Ascending aorta (tissue), 2 donors: ENCODE measurements at regions not wholly inside any gene's neighbourhood (a gene's known extent, or its start where the extent isn't known, plus 50 kb on each side); places are given as distances from the start of the nearest gene placed in this dataset.

Experiments
- DNase-seq, 2 donors: peaks; one replicate each; pipeline ENCODE4 v3.0.0-alpha.2; 2019; ENCODE audit warnings: low spot score in 2 of 2
- H3K27ac ChIP-seq, 2 donors: fragments of 200-600 bp; sonication (generic); one replicate each; pipeline ENCODE4 v1.5.1; 2016 to 2017; ENCODE audit warnings: mild to moderate bottlenecking in 1 of 2
- H3K27me3 ChIP-seq: fragments of 200-600 bp; sonication (generic); one replicate; pipeline ENCODE4 v1.5.1; 2017
- H3K36me3 ChIP-seq, 2 donors: fragments of 200-600 bp; sonication (generic); one replicate each; pipeline ENCODE4 v1.5.1; 2016
- H3K4me1 ChIP-seq, 2 donors: fragments of 200-600 bp; sonication (generic); one replicate each; pipeline ENCODE4 v1.5.1; 2016 to 2017; ENCODE audit warnings: mild to moderate bottlenecking in 1 of 2
- H3K4me3 ChIP-seq, 2 donors: fragments of 200-600 bp; sonication (generic); one replicate each; pipeline ENCODE4 v1.5.1; 2016 to 2017; ENCODE audit warnings: mild to moderate bottlenecking in 1 of 2
- H3K9me3 ChIP-seq, 2 donors: fragments of 200-600 bp; sonication (generic); one replicate each; pipeline ENCODE4 v1.5.1; 2016
- CTCF ChIP-seq, 3 experiments: fragments of 200-600 bp in 2 of 3; fragments of 450-650 bp in 1 of 3; sonication (generic) in 2 of 3; IDR thresholded peaks; one replicate each; pipeline ENCODE4 v1.5.1; 2016 to 2019; ENCODE audit warnings: antibody characterized with exemption in 3 of 3, mild to moderate bottlenecking in 1 of 3, moderate library complexity in 1 of 3
- intact Hi-C: fragments of 100-400 bp; cut with DNase I; formaldehyde crosslinking; loops from one replicate; pipeline ENCODE4 v1.15.1; 2023

- no peak for DNase-seq
- no peak overlapping the region for H3K27ac ChIP-seq
- no peak for TF ChIP-seq CTCF (IDR thresholded peaks at IDR 0.05)
- H3K9me3 ChIP-seq, result no peaks in the 10 kb centered on the region
- intact Hi-C loops, result no loop called here
- no peaks in the 10 kb centered on the region for H3K36me3 ChIP-seq
- no peak overlapping the region for H3K4me3 ChIP-seq
- no peaks in the 10 kb centered on the region for H3K4me1 ChIP-seq
- no peaks in the 10 kb centered on the region for H3K27me3 ChIP-seq
These were observed 826.5 kb upstream of the PIK3C3 start for GRCh38 chr18:41128545-41128944.

GRCh38 chr18:41128126-41128525 lies 826.9 kb upstream of the PIK3C3 start:
- no peak for DNase-seq
- intact Hi-C loops, result no loop called here
- Histone ChIP-seq H3K36me3 (no peaks in the 10 kb centered on the region), H3K4me1 (no peaks in the 10 kb centered on the region), H3K9me3 (no peaks in the 10 kb centered on the region), H3K27me3 (no peaks in the 10 kb centered on the region), H3K4me3 (no peak overlapping the region), H3K27ac (no peak overlapping the region)
- TF ChIP-seq CTCF (IDR thresholded peaks at IDR 0.05), result no peak

GRCh38 chr18:41126541-41127235 lies 828.3 kb upstream of the PIK3C3 start:
- no peaks in the 10 kb centered on the region for H3K9me3 ChIP-seq
- no peaks in the 10 kb centered on the region for H3K27me3 ChIP-seq
- TF ChIP-seq CTCF (IDR thresholded peaks at IDR 0.05), result no peak
- H3K27ac ChIP-seq, result no peak overlapping the region
- H3K4me3 ChIP-seq, result no peak overlapping the region
- intact Hi-C loops, result no loop called here
- no peak for DNase-seq
- no peaks in the 10 kb centered on the region for H3K36me3 ChIP-seq
- no peaks in the 10 kb centered on the region for H3K4me1 ChIP-seq

- Histone ChIP-seq H3K27me3 (no peaks in the 10 kb centered on the region), H3K4me3 (no peak overlapping the region), H3K9me3 (no peaks in the 10 kb centered on the region), H3K4me1 (no peaks in the 10 kb centered on the region), H3K36me3 (no peaks in the 10 kb centered on the region), H3K27ac (no peak overlapping the region)
- intact Hi-C loops, result no loop called here
- DNase-seq, result no peak
- no peak for TF ChIP-seq CTCF (IDR thresholded peaks at IDR 0.05)
These were observed 833.8 kb upstream of the PIK3C3 start for GRCh38 chr18:41121116-41121826.

- H3K9me3 ChIP-seq, result no peaks in the 10 kb centered on the region
- no peak for DNase-seq
- no peak for TF ChIP-seq CTCF (IDR thresholded peaks at IDR 0.05)
- no peaks in the 10 kb centered on the region for H3K4me1 ChIP-seq
- H3K4me3 ChIP-seq, result no peak overlapping the region
- no peaks in the 10 kb centered on the region for H3K36me3 ChIP-seq
- H3K27me3 ChIP-seq, result no peaks in the 10 kb centered on the region
- intact Hi-C loops, result no loop called here
- H3K27ac ChIP-seq, result no peak overlapping the region
These were observed 836.0 kb upstream of the PIK3C3 start for GRCh38 chr18:41119031-41119430.
